NCI-H1694 (cell line): ENCODE measurements at regions not wholly inside any gene's neighbourhood (a gene's known extent, or its start where the extent isn't known, plus 50 kb on each side); places are given as distances from the start of the nearest gene placed in this dataset.
"Not testable (repeated sequence)": the region's sequence is repeated elsewhere in the genome, so short reads cannot be mapped to it uniquely, and the experiment has no call there.

ENCODE experiments used
- DNase-seq: peaks from one replicate; lab custom pipeline; 2025; lab: John Stamatoyannopoulos, UW

GRCh38 chr4:43089730-43090129, 197.2 kb downstream of the GRXCR1 start:
- no peak for DNase-seq

- no peak for DNase-seq
These were observed 210.5 kb downstream of the GRXCR1 start for GRCh38 chr4:43103048-43103447.

- DNase-seq = no peak
These were observed 219.6 kb downstream of the GRXCR1 start for GRCh38 chr4:43112139-43112538.

GRCh38 chr4:43113196-43113595, 220.7 kb downstream of the GRXCR1 start:
- no peak for DNase-seq

- DNase-seq = no peak
These were observed 234.1 kb downstream of the GRXCR1 start for GRCh38 chr4:43126595-43126994.

- no peak for DNase-seq
These were observed 237.9 kb downstream of the GRXCR1 start for GRCh38 chr4:43130228-43131021.

- DNase-seq = peak; percentile 50
These were observed 239.6 kb downstream of the GRXCR1 start for GRCh38 chr4:43132010-43132582.

- no peak for DNase-seq
These were observed 241.1 kb downstream of the GRXCR1 start for GRCh38 chr4:43133566-43133965.

- DNase-seq = no peak
These were observed 244.2 kb downstream of the GRXCR1 start for GRCh38 chr4:43136752-43137151.

- DNase-seq = no peak
These were observed 253.7 kb downstream of the GRXCR1 start for GRCh38 chr4:43146198-43146597.

- DNase-seq = no peak
These were observed 256.0 kb downstream of the GRXCR1 start for GRCh38 chr4:43148481-43148880.

- no peak for DNase-seq
These were observed 270.7 kb downstream of the GRXCR1 start for GRCh38 chr4:43163101-43163792.

- DNase-seq = no peak
These were observed 297.2 kb downstream of the GRXCR1 start for GRCh38 chr4:43189741-43190140.

GRCh38 chr4:43212576-43212975, 320.1 kb downstream of the GRXCR1 start:
- DNase-seq = not testable (repeated sequence)

- DNase-seq = no peak
These were observed 331.3 kb downstream of the GRXCR1 start for GRCh38 chr4:43223820-43224219.

- no peak for DNase-seq
These were observed 332.0 kb downstream of the GRXCR1 start for GRCh38 chr4:43224559-43224958.

GRCh38 chr4:43233321-43233720, 340.8 kb downstream of the GRXCR1 start:
- DNase-seq = no peak

GRCh38 chr4:43234626-43235415, 342.3 kb downstream of the GRXCR1 start:
- peak; percentile 35 for DNase-seq

GRCh38 chr4:43238008-43238407, 345.5 kb downstream of the GRXCR1 start:
- DNase-seq = no peak

- DNase-seq = no peak
These were observed 346.1 kb downstream of the GRXCR1 start for GRCh38 chr4:43238585-43238984.

GRCh38 chr4:43241104-43241503, 348.6 kb downstream of the GRXCR1 start:
- no peak for DNase-seq

- DNase-seq = no peak
These were observed 350.1 kb downstream of the GRXCR1 start for GRCh38 chr4:43242606-43243005.
